GM19463 (cell line): ENCODE measurements at regions not wholly inside any gene's neighbourhood (a gene's known extent, or its start where the extent isn't known, plus 50 kb on each side); places are given as distances from the start of the nearest gene placed in this dataset.

Experiments used
- ATAC-seq: cut with Tn5 transposase; IDR thresholded peaks from one replicate; pipeline ENCODE4 v1.9.1; 2021; ENCODE audit warnings: mild to moderate bottlenecking, moderate library complexity; ENCODE audit not compliant: unreplicated experiment

GRCh38 chr4:123564758-123565346, 168.3 kb downstream of the SPRY1 start:
- ATAC-seq: peak; percentile 100

- no peak for ATAC-seq
These were observed 172.3 kb downstream of the SPRY1 start for GRCh38 chr4:123568936-123569335.

GRCh38 chr4:123569541-123569940, 172.9 kb downstream of the SPRY1 start:
- no peak for ATAC-seq

- no peak for ATAC-seq
These were observed 177.4 kb downstream of the SPRY1 start for GRCh38 chr4:123573866-123574508.

- ATAC-seq: no peak
These were observed 178.7 kb downstream of the SPRY1 start for GRCh38 chr4:123575291-123575690.

GRCh38 chr4:123577225-123577906, 180.8 kb downstream of the SPRY1 start:
- ATAC-seq: no peak

GRCh38 chr4:123578276-123579029, 181.9 kb downstream of the SPRY1 start:
- no peak for ATAC-seq

- no peak for ATAC-seq
These were observed 183.4 kb downstream of the SPRY1 start for GRCh38 chr4:123579961-123580360.

- no peak for ATAC-seq
These were observed 184.5 kb downstream of the SPRY1 start for GRCh38 chr4:123580981-123581664.

GRCh38 chr4:123581802-123582201, 185.2 kb downstream of the SPRY1 start:
- ATAC-seq: no peak

- no peak for ATAC-seq
These were observed 186.4 kb downstream of the SPRY1 start for GRCh38 chr4:123583043-123583442.

GRCh38 chr4:123585111-123585510, 188.5 kb downstream of the SPRY1 start:
- ATAC-seq: no peak

- peak; percentile 26 for ATAC-seq
These were observed 191.4 kb downstream of the SPRY1 start for GRCh38 chr4:123587983-123588494.

- ATAC-seq: peak; percentile 79
These were observed 192.1 kb downstream of the SPRY1 start for GRCh38 chr4:123588631-123589241.

- no peak for ATAC-seq
These were observed 192.7 kb downstream of the SPRY1 start for GRCh38 chr4:123589301-123589700.

GRCh38 chr4:123591875-123592274, 195.3 kb downstream of the SPRY1 start:
- ATAC-seq: no peak

- no peak for ATAC-seq
These were observed 197.1 kb downstream of the SPRY1 start for GRCh38 chr4:123593655-123594054.

- ATAC-seq: no peak
These were observed 200.2 kb downstream of the SPRY1 start for GRCh38 chr4:123596805-123597204.

GRCh38 chr4:123597586-123597985, 201.0 kb downstream of the SPRY1 start:
- ATAC-seq: no peak

- ATAC-seq: no peak
These were observed 201.7 kb downstream of the SPRY1 start for GRCh38 chr4:123598331-123598730.
